PC-3 (cell line): ENCODE measurements at regions not wholly inside any gene's neighbourhood (a gene's known extent, or its start where the extent isn't known, plus 50 kb on each side); places are given as distances from the start of the nearest gene placed in this dataset.

Experiments
- ATAC-seq: fragments of 200-7000 bp; cut with Tn5 transposase; 2 replicates; pipeline ENCODE4 v1.9.1; 2020; ENCODE audit warnings: mild to moderate bottlenecking, moderate library complexity
- BruUV-seq: library from RNA; stranded (reverse); fragments of 400-500 nt; replicated peaks from 2 replicates; lab custom pipeline; 2021; lab: Mats Ljungman, UMichigan
- CTCF ChIA-PET: fragments of 300-600 bp; sonication (Branson Sonifier 250); formaldehyde crosslinking; loops from one replicate; lab custom pipeline; 2022; ENCODE audit warnings: antibody characterized with exemption; lab: Charles Lee
- POLR2A ChIA-PET: fragments of 300-600 bp; sonication (Branson Sonifier 250); formaldehyde crosslinking; loops from one replicate; lab custom pipeline; 2022; ENCODE audit warnings: antibody characterized with exemption; ENCODE audit not compliant: unreplicated experiment; lab: Charles Lee
- DNase-seq: peaks from one replicate; pipeline ENCODE4 v3.0.0-alpha.2; 2015
- H2AFZ ChIP-seq: fragments of 300-600 bp; sonication (generic); 2 replicates; pipeline ENCODE4 v1.6.0; 2016; ENCODE audit warnings: antibody characterized with exemption, low read length
- H3F3A ChIP-seq: fragments of 300-600 bp; sonication (generic); one replicate; pipeline ENCODE4 v1.6.0; 2017; ENCODE audit warnings: antibody characterized with exemption, low read length, control low read depth, mild to moderate bottlenecking; ENCODE audit not compliant: unreplicated experiment
- H3K27ac ChIP-seq: fragments of 300-600 bp; sonication (generic); 2 replicates; pipeline ENCODE4 v1.5.1; 2016; ENCODE audit warnings: mild to moderate bottlenecking, low read length
- H3K27me3 ChIP-seq: fragments of 300-600 bp; sonication (generic); 2 replicates; pipeline ENCODE4 v1.6.1; 2016; ENCODE audit warnings: low read length, mixed read lengths
- H3K36me3 ChIP-seq: fragments of 300-600 bp; sonication (generic); 2 replicates; pipeline ENCODE4 v1.6.1; 2016; ENCODE audit warnings: low read depth, mixed run types, low read length, mixed read lengths
- H3K4me1 ChIP-seq: fragments of 300-600 bp; sonication (generic); 2 replicates; pipeline ENCODE4 v1.5.1; 2016; ENCODE audit warnings: low read length; ENCODE audit not compliant: insufficient read depth
- H3K4me2 ChIP-seq: fragments of 300-600 bp; sonication (generic); 2 replicates; pipeline ENCODE4 v1.6.0; 2016; ENCODE audit warnings: low read length
- H3K4me3 ChIP-seq: fragments of 300-600 bp; sonication (generic); 2 replicates; pipeline ENCODE4 v1.5.1; 2016; ENCODE audit warnings: mild to moderate bottlenecking, low read length, mixed read lengths
- H3K79me2 ChIP-seq: fragments of 300-600 bp; sonication (generic); 2 replicates; pipeline ENCODE4 v1.6.1; 2017; ENCODE audit warnings: low read length, mixed read lengths
- H3K9ac ChIP-seq: fragments of 300-600 bp; sonication (generic); 2 replicates; pipeline ENCODE4 v1.6.0; 2016; ENCODE audit warnings: mild to moderate bottlenecking, low read length
- H3K9me2 ChIP-seq: fragments of 300-600 bp; sonication (generic); replicated peaks from 2 replicates; pipeline ENCODE4 v1.6.1; 2016; ENCODE audit warnings: mixed run types, low read length, mixed read lengths
- H3K9me3 ChIP-seq: fragments of 300-600 bp; sonication (generic); 2 replicates; pipeline ENCODE4 v1.6.1; 2016; ENCODE audit warnings: low read length, mixed read lengths
- H4K20me1 ChIP-seq: fragments of 300-600 bp; sonication (generic); 2 replicates; pipeline ENCODE4 v1.6.1; 2016; ENCODE audit warnings: low read length, mixed read lengths
- EZH2 ChIP-seq: fragments of 300-600 bp; sonication (generic); IDR thresholded peaks from one replicate; pipeline ENCODE4 v1.6.1; 2017; ENCODE audit warnings: antibody characterized with exemption, mild to moderate bottlenecking, low read length; ENCODE audit not compliant: unreplicated experiment
- EZH2phosphoT487 ChIP-seq: fragments of 300-600 bp; sonication (generic); IDR thresholded peaks from 2 replicates; pipeline ENCODE4 v1.6.1; 2018; ENCODE audit warnings: mild to moderate bottlenecking, antibody characterized with exemption, low read length, borderline replicate concordance
- intact Hi-C: fragments of 100-400 bp; cut with micrococcal nuclease; formaldehyde crosslinking; loops from 2 replicates; pipeline ENCODE4 v1.9.0; 2023
- TF ChIP-seq, protein P1 (sequence below): fragments of 300-600 bp; sonication (generic); conservative IDR thresholded peaks from 2 replicates; pipeline ENCODE4 v1.5.1; 2017; ENCODE audit warnings: antibody characterized with exemption, low read depth, mild to moderate bottlenecking, low read length

DNA sequence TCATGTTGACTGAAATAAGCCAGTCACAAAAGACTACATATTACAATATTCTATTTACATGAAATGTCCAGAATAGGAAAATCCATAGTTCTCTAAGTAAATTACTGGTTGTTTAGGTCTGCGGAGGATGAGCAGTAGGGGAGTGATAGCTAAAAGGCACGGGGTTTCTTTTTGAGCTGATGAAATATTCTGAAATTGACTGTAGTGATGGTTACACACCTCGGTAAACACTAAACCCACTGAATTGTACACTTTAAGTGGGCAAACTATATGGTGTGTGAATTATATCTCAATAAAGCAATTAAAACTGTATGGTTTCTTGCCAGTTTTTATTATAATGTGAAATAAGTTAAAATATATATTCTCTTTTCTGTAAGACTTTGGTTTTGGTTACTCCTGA is 77.7 kb upstream of the TMED7 start:
- Histone ChIP-seq H3K9me2 (no peaks in the 10 kb centered on the region), H3K27ac (no peak overlapping the region), H3K4me1 (no peaks in the 10 kb centered on the region), H4K20me1 (no peaks in the 10 kb centered on the region), H2AFZ (no peak overlapping the region), H3K4me2 (no peak overlapping the region), H3K9me3 (no peaks in the 10 kb centered on the region), H3K4me3 (no peak overlapping the region), H3F3A (no peaks in the 10 kb centered on the region), H3K27me3 (peaks cover 17% of the 10 kb centered on the region), H3K36me3 (no peaks in the 10 kb centered on the region), H3K9ac (no peak overlapping the region), H3K79me2 (no peaks in the 10 kb centered on the region)
- intact Hi-C loops, result no loop called here
- DNase-seq, result no peak
- ChIA-PET POLR2A (no interaction called here), CTCF (no interaction called here)
- no TSS peak for BruUV-seq
- TF ChIP-seq, protein P1, sequence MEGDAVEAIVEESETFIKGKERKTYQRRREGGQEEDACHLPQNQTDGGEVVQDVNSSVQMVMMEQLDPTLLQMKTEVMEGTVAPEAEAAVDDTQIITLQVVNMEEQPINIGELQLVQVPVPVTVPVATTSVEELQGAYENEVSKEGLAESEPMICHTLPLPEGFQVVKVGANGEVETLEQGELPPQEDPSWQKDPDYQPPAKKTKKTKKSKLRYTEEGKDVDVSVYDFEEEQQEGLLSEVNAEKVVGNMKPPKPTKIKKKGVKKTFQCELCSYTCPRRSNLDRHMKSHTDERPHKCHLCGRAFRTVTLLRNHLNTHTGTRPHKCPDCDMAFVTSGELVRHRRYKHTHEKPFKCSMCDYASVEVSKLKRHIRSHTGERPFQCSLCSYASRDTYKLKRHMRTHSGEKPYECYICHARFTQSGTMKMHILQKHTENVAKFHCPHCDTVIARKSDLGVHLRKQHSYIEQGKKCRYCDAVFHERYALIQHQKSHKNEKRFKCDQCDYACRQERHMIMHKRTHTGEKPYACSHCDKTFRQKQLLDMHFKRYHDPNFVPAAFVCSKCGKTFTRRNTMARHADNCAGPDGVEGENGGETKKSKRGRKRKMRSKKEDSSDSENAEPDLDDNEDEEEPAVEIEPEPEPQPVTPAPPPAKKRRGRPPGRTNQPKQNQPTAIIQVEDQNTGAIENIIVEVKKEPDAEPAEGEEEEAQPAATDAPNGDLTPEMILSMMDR, result no peak
- TF ChIP-seq EZH2 (no peak), EZH2phosphoT487 (no peak)
- no peak for ATAC-seq

DNA sequence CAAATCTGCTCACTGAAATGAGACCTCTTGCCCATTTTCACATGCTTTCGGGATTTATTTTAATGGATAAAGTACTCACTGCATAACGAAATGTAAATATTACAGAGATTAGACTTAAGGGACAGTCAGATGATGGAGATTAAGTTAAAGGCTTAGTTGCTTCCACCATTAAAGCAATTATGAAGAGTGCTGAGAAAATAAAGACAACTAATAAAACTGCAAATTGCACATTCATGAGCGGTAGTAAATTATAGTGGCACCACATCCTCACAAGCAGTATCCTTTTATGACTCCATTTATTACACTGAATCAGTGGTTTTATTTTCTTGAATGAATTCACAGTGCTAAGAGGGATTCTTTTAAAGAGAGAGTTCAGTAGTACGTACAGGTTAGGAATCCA is 76.2 kb upstream of the TMED7 start:
- H3K4me2 ChIP-seq, result no peak overlapping the region
- no peak for ATAC-seq
- intact Hi-C loops, result no loop called here

DNA sequence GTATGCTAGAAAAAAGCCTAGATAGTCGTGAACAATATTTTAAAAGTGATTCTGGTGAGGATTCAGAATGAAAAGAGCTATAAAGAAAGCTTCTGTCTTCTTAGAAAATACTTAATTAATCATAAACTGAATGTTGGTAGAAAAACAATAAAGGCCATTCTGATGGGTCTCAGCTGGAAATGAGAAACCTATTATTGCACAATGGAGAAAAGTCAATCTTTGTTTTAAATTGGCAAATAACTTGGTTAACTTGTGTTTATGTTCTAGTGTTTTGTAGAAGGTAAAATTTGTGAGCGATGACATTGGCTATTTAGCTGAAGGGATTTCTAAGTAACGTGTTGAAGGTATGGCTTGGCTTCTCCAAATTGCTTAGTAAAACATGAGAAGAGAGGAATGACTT is 74.1 kb upstream of the TMED7 start:
- Histone ChIP-seq H3K9me3 (no peaks in the 10 kb centered on the region), H3F3A (no peaks in the 10 kb centered on the region), H2AFZ (no peak overlapping the region), H4K20me1 (no peaks in the 10 kb centered on the region), H3K79me2 (no peaks in the 10 kb centered on the region), H3K36me3 (no peaks in the 10 kb centered on the region), H3K27ac (no peak overlapping the region), H3K4me2 (no peak overlapping the region), H3K27me3 (peaks cover 27% of the 10 kb centered on the region), H3K4me3 (no peak overlapping the region), H3K9me2 (no peaks in the 10 kb centered on the region), H3K4me1 (no peaks in the 10 kb centered on the region), H3K9ac (no peak overlapping the region)
- no peak for ATAC-seq
- no peak for DNase-seq
- TF ChIP-seq EZH2phosphoT487 (no peak), EZH2 (no peak)
- TF ChIP-seq, protein P1, result no peak
- intact Hi-C loops, result no loop called here
- ChIA-PET CTCF (no interaction called here), POLR2A (no interaction called here)
- no TSS peak for BruUV-seq

More for the DNA sequence above, 76.2 kb upstream of the TMED7 start:
- peaks cover 13% of the 10 kb centered on the region for H3K27me3 ChIP-seq
- H3K36me3 ChIP-seq, result no peaks in the 10 kb centered on the region
- H3K79me2 ChIP-seq, result no peaks in the 10 kb centered on the region
- no peaks in the 10 kb centered on the region for H3K9me3 ChIP-seq
- ChIA-PET POLR2A (no interaction called here), CTCF (no interaction called here)
- no peak overlapping the region for H3K27ac ChIP-seq
- H3K4me1 ChIP-seq, result no peaks in the 10 kb centered on the region
- TF ChIP-seq EZH2 (no peak), EZH2phosphoT487 (no peak)
- TF ChIP-seq, protein P1, result no peak
- no peaks in the 10 kb centered on the region for H4K20me1 ChIP-seq
- no peaks in the 10 kb centered on the region for H3F3A ChIP-seq
- H3K4me3 ChIP-seq, result no peak overlapping the region
- BruUV-seq, result no TSS peak
- no peak for DNase-seq
- H2AFZ ChIP-seq, result no peak overlapping the region
- H3K9ac ChIP-seq, result no peak overlapping the region
- H3K9me2 ChIP-seq, result no peaks in the 10 kb centered on the region
